ENCODE measurements at regions not wholly inside any gene's neighbourhood (a gene's known extent, or its start where the extent isn't known, plus 50 kb on each side); places are given as distances from the start of the nearest gene placed in this dataset.
"Not testable (repeated sequence)": the region's sequence is repeated elsewhere in the genome, so short reads cannot be mapped to it uniquely, and the experiment has no call there.

DNA sequence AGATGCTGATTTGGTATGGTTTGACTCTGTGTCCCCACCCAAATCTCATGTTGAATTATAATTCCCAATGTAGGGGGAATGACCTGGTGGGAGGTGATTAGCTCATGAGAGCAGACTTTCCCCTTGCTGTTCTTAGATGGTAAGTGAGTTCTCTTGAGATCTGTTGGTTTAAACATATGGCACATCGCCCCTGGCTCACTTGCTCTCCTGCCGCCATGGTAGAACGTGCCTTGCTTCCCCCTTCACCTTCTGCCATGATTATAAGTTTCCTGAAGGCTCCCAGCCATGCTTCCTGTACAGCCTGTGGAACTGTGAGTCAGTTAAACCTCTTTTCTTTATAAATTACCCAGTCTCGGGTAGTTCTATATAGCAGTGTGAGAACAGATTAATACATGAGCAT lies 2930.2 kb upstream of the OR11H1 start:
- TF ChIP-seq, protein P1, sequence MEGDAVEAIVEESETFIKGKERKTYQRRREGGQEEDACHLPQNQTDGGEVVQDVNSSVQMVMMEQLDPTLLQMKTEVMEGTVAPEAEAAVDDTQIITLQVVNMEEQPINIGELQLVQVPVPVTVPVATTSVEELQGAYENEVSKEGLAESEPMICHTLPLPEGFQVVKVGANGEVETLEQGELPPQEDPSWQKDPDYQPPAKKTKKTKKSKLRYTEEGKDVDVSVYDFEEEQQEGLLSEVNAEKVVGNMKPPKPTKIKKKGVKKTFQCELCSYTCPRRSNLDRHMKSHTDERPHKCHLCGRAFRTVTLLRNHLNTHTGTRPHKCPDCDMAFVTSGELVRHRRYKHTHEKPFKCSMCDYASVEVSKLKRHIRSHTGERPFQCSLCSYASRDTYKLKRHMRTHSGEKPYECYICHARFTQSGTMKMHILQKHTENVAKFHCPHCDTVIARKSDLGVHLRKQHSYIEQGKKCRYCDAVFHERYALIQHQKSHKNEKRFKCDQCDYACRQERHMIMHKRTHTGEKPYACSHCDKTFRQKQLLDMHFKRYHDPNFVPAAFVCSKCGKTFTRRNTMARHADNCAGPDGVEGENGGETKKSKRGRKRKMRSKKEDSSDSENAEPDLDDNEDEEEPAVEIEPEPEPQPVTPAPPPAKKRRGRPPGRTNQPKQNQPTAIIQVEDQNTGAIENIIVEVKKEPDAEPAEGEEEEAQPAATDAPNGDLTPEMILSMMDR (IDR thresholded peaks at IDR 0.05): not testable (repeated sequence)
- TF ChIP-seq POLR2A (IDR thresholded peaks at IDR 0.05): not testable (repeated sequence)

All from uterus (tissue), 2 donors.